A549 (cell line): ENCODE measurements at regions not wholly inside any gene's neighbourhood (a gene's known extent, or its start where the extent isn't known, plus 50 kb on each side); places are given as distances from the start of the nearest gene placed in this dataset.

Source experiments
- ATAC-seq, 2 experiments: fragments of 200-7000 bp in 1 of 2; fragments of >200 bp in 1 of 2; cut with Nextera tagmentation in 1 of 2; cut with Tn5 transposase in 1 of 2; 3 replicates each; pipeline versions ENCODE4 v1.8.0 to v1.9.1; 2018 to 2020; ENCODE audit warnings: mild to moderate bottlenecking in 1 of 2, moderate library complexity in 1 of 2
- CTCF ChIA-PET: fragments of 300-600 bp; sonication (Branson Sonifier 250); formaldehyde crosslinking; extraction: SDS; loops from one replicate; lab custom pipeline; 2021; ENCODE audit warnings: antibody characterized with exemption, inconsistent platforms; lab: Yijun Ruan, JAX
- POLR2A ChIA-PET: fragments of 350-600 bp; formaldehyde crosslinking; extraction: SDS; loops from one replicate; lab custom pipeline; 2021; ENCODE audit warnings: antibody characterized with exemption, inconsistent platforms; lab: Yijun Ruan, JAX
- DNase-seq, 2 experiments: peaks; one replicate each; pipeline versions ENCODE4 v3.0.0 to v3.0.0-alpha.2; 2011 to 2016; ENCODE audit warnings: low read depth in 1 of 2, low spot score in 1 of 2
- FAIRE-seq: peaks from 2 replicates; lab custom pipeline; 2011; peaks lifted over from hg19 to GRCh38; lab: Jason Lieb, UNC
- H3K27ac ChIP-seq, 2 experiments: fragments of >200 bp; sonication (Bioruptor Twin); formaldehyde crosslinking; 3 replicates each; pipeline ENCODE4 v1.5.1; 2016 to 2017
- H3K4me1 ChIP-seq: fragments of >200 bp; sonication (Bioruptor Twin); formaldehyde crosslinking; 3 replicates; pipeline ENCODE4 v1.6.1; 2016
- H3K4me2 ChIP-seq: fragments of >200 bp; sonication (Bioruptor Twin); formaldehyde crosslinking; 3 replicates; pipeline ENCODE4 v1.6.1; 2016
- H3K4me3 ChIP-seq: fragments of >200 bp; sonication (Bioruptor Twin); formaldehyde crosslinking; 3 replicates; pipeline ENCODE4 v1.5.1; 2016
- H3K9me3 ChIP-seq: fragments of >200 bp; sonication (Bioruptor Twin); formaldehyde crosslinking; 3 replicates; pipeline ENCODE4 v1.6.1; 2016
- ATOH8 ChIP-seq: fragments of 250-450 bp; sonication (Bioruptor Pico); IDR thresholded peaks from 2 replicates; pipeline ENCODE4 v1.5.0; 2020; ENCODE audit warnings: low read depth, mild to moderate bottlenecking, moderate library complexity
- CBX2 ChIP-seq: fragments of 200-600 bp; sonication (generic); IDR thresholded peaks from 2 replicates; pipeline ENCODE4 v1.6.1; 2016; ENCODE audit warnings: low read depth, mild to moderate bottlenecking, borderline replicate concordance
- ELK1 ChIP-seq: fragments of 150-350 bp; IDR thresholded peaks from 2 replicates; pipeline ENCODE4 v1.6.1; 2014; ENCODE audit warnings: low read depth, mild to moderate bottlenecking, low read length
- ESRRA ChIP-seq: fragments of 150-350 bp; IDR thresholded peaks from 2 replicates; pipeline ENCODE4 v1.6.1; 2014; ENCODE audit warnings: mild to moderate bottlenecking, low read length, borderline replicate concordance
- FOXS1 ChIP-seq: fragments of 250-450 bp; sonication (Bioruptor Pico); IDR thresholded peaks from 2 replicates; pipeline ENCODE4 v1.5.0; 2020; ENCODE audit warnings: mild to moderate bottlenecking, moderate library complexity
- GATA3 ChIP-seq: IDR thresholded peaks from 2 replicates; pipeline ENCODE4 v1.6.1; 2012; ENCODE audit warnings: borderline replicate concordance
- HEYL ChIP-seq: fragments of 250-450 bp; sonication (Bioruptor Pico); IDR thresholded peaks from 2 replicates; pipeline ENCODE4 v1.8.0; 2021; ENCODE audit warnings: mild to moderate bottlenecking, moderate library complexity
- HOXB13 ChIP-seq: fragments of 250-450 bp; sonication (Bioruptor Pico); IDR thresholded peaks from 2 replicates; pipeline ENCODE4 v1.5.0; 2020; ENCODE audit warnings: low read depth, mild to moderate bottlenecking, moderate library complexity
- JUN ChIP-seq, 2 experiments: fragments of >200 bp; sonication (Bioruptor Twin); formaldehyde crosslinking; IDR thresholded peaks; 2 replicates in 1 of 2; 3 replicates in 1 of 2; pipeline ENCODE4 v1.6.1; 2016 to 2017
- MAZ ChIP-seq: fragments of 150-350 bp; IDR thresholded peaks from 2 replicates; pipeline ENCODE4 v1.6.1; 2014; ENCODE audit warnings: antibody characterized with exemption, low read depth, low read length, borderline replicate concordance
- MYC ChIP-seq: IDR thresholded peaks from 2 replicates; pipeline ENCODE4 v1.6.1; 2012; ENCODE audit warnings: mild to moderate bottlenecking, inconsistent platforms, low read length, improper control_type of control experiment, borderline replicate concordance
- NPAS2 ChIP-seq: fragments of 250-450 bp; sonication (Bioruptor Pico); IDR thresholded peaks from 2 replicates; pipeline ENCODE4 v1.8.0; 2022; ENCODE audit warnings: mild to moderate bottlenecking, moderate library complexity, borderline replicate concordance
- NR3C1 ChIP-seq: fragments of >200 bp; sonication (Bioruptor Twin); formaldehyde crosslinking; IDR thresholded peaks from 3 replicates; pipeline ENCODE4 v1.6.1; 2017
- POLR2A ChIP-seq: IDR thresholded peaks from 2 replicates; pipeline ENCODE4 v1.6.1; 2012; ENCODE audit warnings: mild to moderate bottlenecking, low read length
- RAD21 ChIP-seq, 2 experiments: fragments of >200 bp in 1 of 2; sonication (Bioruptor Twin) in 1 of 2; formaldehyde crosslinking in 1 of 2; IDR thresholded peaks in 1 of 2; conservative IDR thresholded peaks in 1 of 2; 2 replicates in 1 of 2; 3 replicates in 1 of 2; pipeline ENCODE4 v1.6.1; 2012 to 2018; ENCODE audit warnings: inconsistent platforms in 1 of 2
- RARB ChIP-seq: fragments of 250-450 bp; sonication (Bioruptor Pico); IDR thresholded peaks from 2 replicates; pipeline ENCODE4 v1.8.0; 2021; ENCODE audit warnings: mild to moderate bottlenecking, moderate library complexity
- RCOR1 ChIP-seq: fragments of 150-350 bp; IDR thresholded peaks from 2 replicates; pipeline ENCODE4 v1.6.1; 2014; ENCODE audit warnings: antibody characterized with exemption, low read length, low read depth
- REST ChIP-seq: fragments of 200-600 bp; sonication (generic); IDR thresholded peaks from 2 replicates; pipeline ENCODE4 v1.6.1; 2016; ENCODE audit warnings: antibody characterized with exemption, mild to moderate bottlenecking, moderate library complexity
- SMC3 ChIP-seq: fragments of >200 bp; sonication (Bioruptor Twin); formaldehyde crosslinking; IDR thresholded peaks from 3 replicates; pipeline ENCODE4 v1.6.1; 2018; ENCODE audit warnings: inconsistent platforms
- SREBF2 ChIP-seq: fragments of 450-650 bp; IDR thresholded peaks from 2 replicates; pipeline ENCODE4 v1.6.1; 2014; ENCODE audit warnings: mild to moderate bottlenecking, moderate library complexity
- WGBS: methylation state at CpG from one replicate; pipeline ENCODE4 v1.1.6; 2017; ENCODE audit errors: missing lambda C conversion rate; 5-methylcytosine and 5-hydroxymethylcytosine counted together
- TF ChIP-seq, protein P1 (sequence below): IDR thresholded peaks from 2 replicates; pipeline ENCODE4 v1.6.1; 2012
- TF ChIP-seq, protein P2 (sequence below): fragments of >200 bp; sonication (Bioruptor Twin); formaldehyde crosslinking; IDR thresholded peaks from 2 replicates; pipeline ENCODE4 v1.6.1; 2016

- H3K9me3 ChIP-seq, result no peaks in the 10 kb centered on the region
- ATAC-seq, result no peak
- no peak for FAIRE-seq
- H3K4me1 ChIP-seq, result no peaks in the 10 kb centered on the region
- POLR2A ChIA-PET, result no interaction called here
- no peak for DNase-seq
- CTCF ChIA-PET, result interaction anchor here (1.0 kb wide), 1 partner anchor 274 kb away, joined by 3 read pairs; no protein-coding TSS in a partner anchor
- WGBS, result 24% methylated on average over 5 of the region's 5 CpGs
- no peak overlapping the region for H3K4me3 ChIP-seq
- no peak for TF ChIP-seq REST
- TF ChIP-seq, protein P1, sequence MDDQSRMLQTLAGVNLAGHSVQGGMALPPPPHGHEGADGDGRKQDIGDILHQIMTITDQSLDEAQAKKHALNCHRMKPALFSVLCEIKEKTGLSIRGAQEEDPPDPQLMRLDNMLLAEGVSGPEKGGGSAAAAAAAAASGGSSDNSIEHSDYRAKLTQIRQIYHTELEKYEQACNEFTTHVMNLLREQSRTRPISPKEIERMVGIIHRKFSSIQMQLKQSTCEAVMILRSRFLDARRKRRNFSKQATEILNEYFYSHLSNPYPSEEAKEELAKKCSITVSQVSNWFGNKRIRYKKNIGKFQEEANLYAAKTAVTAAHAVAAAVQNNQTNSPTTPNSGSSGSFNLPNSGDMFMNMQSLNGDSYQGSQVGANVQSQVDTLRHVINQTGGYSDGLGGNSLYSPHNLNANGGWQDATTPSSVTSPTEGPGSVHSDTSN, result no peak
- no peak for TF ChIP-seq FOXS1
- TF ChIP-seq RAD21 (conservative IDR thresholded peaks at IDR 0.05 in 1 of 2, IDR thresholded peaks at IDR 0.05 in 1 of 2), result no peak
- no peak for TF ChIP-seq ELK1
- TF ChIP-seq JUN (IDR thresholded peaks at IDR 0.05), result no peak
- TF ChIP-seq CBX2, result no peak
- TF ChIP-seq HOXB13 (CRISPR knock-in tag), result no peak
- TF ChIP-seq POLR2A, result no peak
- no peak for TF ChIP-seq HEYL (CRISPR knock-in tag)
- TF ChIP-seq SREBF2, result no peak
- no peak for TF ChIP-seq RCOR1
- no peak for TF ChIP-seq RARB (CRISPR knock-in tag)
- no peak for TF ChIP-seq ATOH8
- no peak for TF ChIP-seq MYC
- TF ChIP-seq ESRRA, result no peak
- no peak for TF ChIP-seq NR3C1
- no peak for TF ChIP-seq MAZ
- no peak overlapping the region for H3K27ac ChIP-seq
- no peak overlapping the region for H3K4me2 ChIP-seq
These were observed 304.9 kb upstream of the PLET1 start for GRCh38 chr11:112565551-112565950.

- Histone ChIP-seq H3K4me1 (no peaks in the 10 kb centered on the region), H3K27ac (no peak overlapping the region), H3K9me3 (no peaks in the 10 kb centered on the region), H3K4me2 (no peak overlapping the region), H3K4me3 (no peak overlapping the region)
- TF ChIP-seq GATA3 (no peak), SREBF2 (no peak), RARB (CRISPR knock-in tag) (no peak), MYC (no peak), CBX2 (no peak), NPAS2 (CRISPR knock-in tag) (no peak), SMC3 (no peak)
- TF ChIP-seq, protein P1, result no peak
- TF ChIP-seq, protein P2, sequence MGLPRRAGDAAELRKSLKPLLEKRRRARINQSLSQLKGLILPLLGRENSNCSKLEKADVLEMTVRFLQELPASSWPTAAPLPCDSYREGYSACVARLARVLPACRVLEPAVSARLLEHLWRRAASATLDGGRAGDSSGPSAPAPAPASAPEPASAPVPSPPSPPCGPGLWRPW, result no peak
- FAIRE-seq (no peak), DNase-seq (no peak), ATAC-seq (no peak)
- 31% methylated on average over 2 of the region's 2 CpGs for WGBS
- ChIA-PET POLR2A (no interaction called here), CTCF (interaction anchor here (1.0 kb wide), 1 partner anchor 274 kb away, joined by 3 read pairs; no protein-coding TSS in a partner anchor)
These were observed 305.5 kb upstream of the PLET1 start for GRCh38 chr11:112566124-112566523.
